ENCODE measurements at regions not wholly inside any gene's neighbourhood (a gene's known extent, or its start where the extent isn't known, plus 50 kb on each side); places are given as distances from the start of the nearest gene placed in this dataset.
A peak's percentile ranks its signal among the peaks of the same experiment; 100 is the strongest.

- intact Hi-C loops (cut with micrococcal nuclease; ENCODE audit: unreplicated experiment) (no loop called here), in situ Hi-C loops (cut with MboI) (no loop called here)
- Histone ChIP-seq H3K79me2 (ENCODE audit: control insufficient read depth, insufficient read depth, low read length) (no peaks in the 10 kb centered on the region), H3K4me3 (no peak overlapping the region), H2AFZ (ENCODE audit: control insufficient read depth, low read depth, low read length) (no peak overlapping the region), H3K27ac (ENCODE audit: control insufficient read depth, insufficient read depth) (no peak overlapping the region), H4K20me1 (ENCODE audit: control insufficient read depth, insufficient read depth) (no peaks in the 10 kb centered on the region), H3K4me2 (ENCODE audit: control insufficient read depth, insufficient read depth) (no peak overlapping the region), H3K36me3 (ENCODE audit: control insufficient read depth in 2 of 2, insufficient read depth in 2 of 2, low read length in 1 of 2) (no peaks in the 10 kb centered on the region), H3K9me3 (replicated peaks; ENCODE audit: control insufficient read depth, insufficient read depth, low read length) (no peaks in the 10 kb centered on the region; the same call in 2 of the 3 replicates), H3K27me3 (replicated peaks in 1 of 2; ENCODE audit: control insufficient read depth in 2 of 2, insufficient read depth in 2 of 2, low read length in 1 of 2) (no peaks in the 10 kb centered on the region), H3K9ac (ENCODE audit: control insufficient read depth, insufficient read depth, low read length) (no peak overlapping the region), H3K4me1 (ENCODE audit: control insufficient read depth, insufficient read depth, low read length) (no peaks in the 10 kb centered on the region)
- TF ChIP-seq SUPT20H (IDR thresholded peaks at IDR 0.05; ENCODE audit: borderline replicate concordance, control insufficient read depth, low read depth, low read length) (no peak), HDAC6 (IDR thresholded peaks at IDR 0.05; ENCODE audit: unreplicated experiment) (no peak), BCL11A (IDR thresholded peaks at IDR 0.05; ENCODE audit: low read depth, low read length) (no peak), YBX1 (IDR thresholded peaks at IDR 0.05) (no peak), ZNF24 (IDR thresholded peaks at IDR 0.05) (no peak)
- DNase-seq (ENCODE audit: low read depth, low spot score) (no peak), ATAC-seq (no peak), FAIRE-seq (no peak)
- SMC1A ChIA-PET (ENCODE audit: uncharacterized antibody, unreplicated experiment): interaction anchor here (0.6 kb wide), 1 partner anchor 848 kb away, joined by 3 read pairs; no protein-coding TSS in a partner anchor
- POLR2A ChIA-PET: no interaction called here
- no TSS peak for BruUV-seq (replicated peaks)
- 65% methylated on average over 11 of the region's 11 CpGs for WGBS (ENCODE audit: insufficient coverage, insufficient replicate concordance, low lambda C conversion rate, missing lambda C conversion rate)
- RAD21 ChIA-PET (ENCODE audit: unreplicated experiment): no interaction called here
- CTCF ChIA-PET: no interaction called here
These were observed 274.5 kb upstream of the PPP2R2D start for GRCh38 chr10:131626274-131626673.

DNA sequence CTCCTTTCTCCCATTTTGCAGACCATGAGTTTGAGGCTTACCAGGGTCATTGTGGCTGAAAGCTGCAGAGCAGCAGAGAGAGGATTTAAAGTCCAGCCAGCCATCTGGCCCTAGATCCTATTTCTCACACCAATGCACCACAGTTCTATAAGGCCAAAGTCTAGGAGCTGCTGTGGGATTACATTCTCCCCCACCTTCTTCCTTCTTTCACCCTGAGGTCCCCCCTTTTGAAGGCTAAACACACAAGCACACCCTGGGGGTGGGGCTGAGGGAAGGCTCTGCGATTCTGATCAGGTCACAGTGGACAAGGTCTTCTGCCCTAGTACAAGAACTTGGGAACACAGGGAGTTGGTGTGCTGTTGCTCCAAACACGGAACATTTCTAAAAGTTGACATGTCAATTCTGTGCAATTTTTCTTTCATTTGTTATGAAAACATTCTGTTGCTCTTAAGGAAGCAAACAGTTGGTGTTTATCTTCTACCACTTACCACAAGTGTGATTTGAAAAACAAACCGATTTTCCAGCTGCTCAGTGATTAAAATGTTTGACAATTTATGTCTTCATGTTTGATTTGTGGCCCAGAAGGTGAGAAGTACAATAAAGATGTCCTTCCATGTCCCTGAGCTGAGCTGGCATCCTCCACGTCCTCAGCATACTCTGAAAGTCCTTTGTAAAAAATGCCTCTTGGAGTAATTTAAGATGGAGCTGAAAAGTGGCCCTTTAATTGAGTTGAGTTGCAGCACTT is 271.6 kb upstream of the PPP2R2D start:
- no peaks in the 10 kb centered on the region for H3K27me3 ChIP-seq (replicated peaks in 1 of 2; ENCODE audit: control insufficient read depth in 2 of 2, insufficient read depth in 2 of 2, low read length in 1 of 2)
- WGBS (ENCODE audit: insufficient coverage, insufficient replicate concordance, low lambda C conversion rate, missing lambda C conversion rate): 1% methylated on average over 4 of the region's 4 CpGs

More for the DNA sequence above, 271.6 kb upstream of the PPP2R2D start:
- no TSS peak for BruUV-seq (replicated peaks)
- TF ChIP-seq RB1 (IDR thresholded peaks at IDR 0.05; ENCODE audit: borderline replicate concordance) (no peak), BMI1 (IDR thresholded peaks at IDR 0.05; ENCODE audit: borderline replicate concordance) (no peak), TBL1XR1 (IDR thresholded peaks at IDR 0.05; ENCODE audit: low read depth, low read length) (no peak), CHD4 (IDR thresholded peaks at IDR 0.05) (no peak), TCF7 (IDR thresholded peaks at IDR 0.05; ENCODE audit: borderline replicate concordance) (no peak), CBX5 (IDR thresholded peaks at IDR 0.05; ENCODE audit: low read depth) (no peak), FOXK2 (IDR thresholded peaks at IDR 0.05) (no peak)
- no peaks in the 10 kb centered on the region for H3K36me3 ChIP-seq (ENCODE audit: control insufficient read depth in 2 of 2, insufficient read depth in 2 of 2, low read length in 1 of 2)
- H3K9ac ChIP-seq (ENCODE audit: control insufficient read depth, insufficient read depth, low read length): no peak overlapping the region
- H4K20me1 ChIP-seq (ENCODE audit: control insufficient read depth, insufficient read depth): no peaks in the 10 kb centered on the region
- no peak for ATAC-seq
- CTCF ChIA-PET: no interaction called here
- RAD21 ChIA-PET (ENCODE audit: unreplicated experiment): no interaction called here
- H3K4me3 ChIP-seq: no peak overlapping the region
- H2AFZ ChIP-seq (ENCODE audit: control insufficient read depth, low read depth, low read length): no peak overlapping the region
- no peak overlapping the region for H3K27ac ChIP-seq (ENCODE audit: control insufficient read depth, insufficient read depth)
- H3K4me1 ChIP-seq (ENCODE audit: control insufficient read depth, insufficient read depth, low read length): no peaks in the 10 kb centered on the region
- DNase-seq (ENCODE audit: low read depth, low spot score): no peak
- intact Hi-C loops (cut with micrococcal nuclease; ENCODE audit: unreplicated experiment) (no loop called here), in situ Hi-C loops (cut with MboI) (no loop called here)
- FAIRE-seq: peak; percentile 49
- no peak overlapping the region for H3K4me2 ChIP-seq (ENCODE audit: control insufficient read depth, insufficient read depth)
- H3K79me2 ChIP-seq (ENCODE audit: control insufficient read depth, insufficient read depth, low read length): no peaks in the 10 kb centered on the region
- POLR2A ChIA-PET: no interaction called here
- SMC1A ChIA-PET (ENCODE audit: uncharacterized antibody, unreplicated experiment): no interaction called here
- no peaks in the 10 kb centered on the region; the same call in 2 of the 3 replicates for H3K9me3 ChIP-seq (replicated peaks; ENCODE audit: control insufficient read depth, insufficient read depth, low read length)
